GM23338 (cell line): ENCODE measurements at regions not wholly inside any gene's neighbourhood (a gene's known extent, or its start where the extent isn't known, plus 50 kb on each side); places are given as distances from the start of the nearest gene placed in this dataset.

Experiments
- ATAC-seq: fragments of 200-7000 bp; cut with Tn5 transposase; 3 replicates; pipeline ENCODE4 v1.9.1; 2020
- DNase-seq: peaks from one replicate; pipeline ENCODE4 v3.0.0-alpha.2; 2015; ENCODE audit warnings: low spot score
- H2AFZ ChIP-seq: fragments of 200-600 bp; sonication (generic); 2 replicates; pipeline ENCODE4 v1.8.0; 2016; ENCODE audit warnings: antibody characterized with exemption, mild to moderate bottlenecking, moderate library complexity
- H3F3A ChIP-seq: fragments of 200-600 bp; sonication (generic); replicated peaks from 2 replicates; pipeline ENCODE4 v1.8.0; 2017; ENCODE audit warnings: antibody characterized with exemption, mixed run types, low read depth
- H3K27ac ChIP-seq: fragments of 200-600 bp; sonication (generic); 2 replicates; pipeline ENCODE4 v1.6.1; 2016; ENCODE audit warnings: low read depth
- H3K27me3 ChIP-seq: fragments of 200-600 bp; sonication (generic); 2 replicates; pipeline ENCODE4 v1.8.0; 2016; ENCODE audit warnings: mild to moderate bottlenecking, mixed run types, moderate library complexity; ENCODE audit not compliant: insufficient read depth
- H3K36me3 ChIP-seq: fragments of 200-600 bp; sonication (generic); 2 replicates; pipeline ENCODE4 v1.8.0; 2016; ENCODE audit warnings: mild to moderate bottlenecking; ENCODE audit not compliant: insufficient read depth
- H3K4me1 ChIP-seq: fragments of 200-600 bp; sonication (generic); 2 replicates; pipeline ENCODE4 v1.8.0; 2016; ENCODE audit warnings: mild to moderate bottlenecking, moderate library complexity; ENCODE audit not compliant: insufficient read depth
- H3K4me2 ChIP-seq: fragments of 200-600 bp; sonication (generic); 2 replicates; pipeline ENCODE4 v1.7.1; 2017; ENCODE audit warnings: mixed run types
- H3K4me3 ChIP-seq: fragments of 200-600 bp; sonication (generic); 2 replicates; pipeline ENCODE4 v1.6.1; 2016; ENCODE audit warnings: mixed run types
- H3K79me2 ChIP-seq: fragments of 200-600 bp; sonication (generic); replicated peaks from 2 replicates; pipeline ENCODE4 v1.8.0; 2017; ENCODE audit warnings: mild to moderate bottlenecking; ENCODE audit not compliant: insufficient read depth
- H3K9me2 ChIP-seq: fragments of 200-600 bp; sonication (generic); 2 replicates; pipeline ENCODE4 v1.8.0; 2017; ENCODE audit not compliant: insufficient read depth
- H4K20me1 ChIP-seq: fragments of 200-600 bp; sonication (generic); replicated peaks from 2 replicates; pipeline ENCODE4 v1.8.0; 2017; ENCODE audit warnings: mild to moderate bottlenecking; ENCODE audit not compliant: insufficient read depth
- H3K27ac Mint-ChIP-seq: 2 replicates; pipeline ENCODE4 v1.8.0; 2020; ENCODE audit warnings: inconsistent platforms, mild to moderate bottlenecking, moderate library complexity, mixed read lengths
- H3K27me3 Mint-ChIP-seq: 3 replicates; pipeline ENCODE4 v1.8.0; 2022; ENCODE audit warnings: low read depth, mild to moderate bottlenecking, moderate library complexity, mixed read lengths, inconsistent platforms; ENCODE audit not compliant: insufficient read depth, poor library complexity
- H3K36me3 Mint-ChIP-seq: 3 replicates; pipeline ENCODE4 v1.8.0; 2021; ENCODE audit warnings: low read depth, mild to moderate bottlenecking, inconsistent platforms, moderate library complexity, mixed read lengths
- H3K4me1 Mint-ChIP-seq: 3 replicates; pipeline ENCODE4 v1.8.0; 2020; ENCODE audit warnings: mild to moderate bottlenecking, inconsistent platforms, mixed read lengths
- H3K4me3 Mint-ChIP-seq: 3 replicates; pipeline ENCODE4 v1.8.0; 2021; ENCODE audit warnings: moderate library complexity, mild to moderate bottlenecking, inconsistent platforms, mixed read lengths
- H3K9me3 Mint-ChIP-seq: 3 replicates; pipeline ENCODE4 v1.8.0; 2020; ENCODE audit warnings: moderate library complexity, mild to moderate bottlenecking, inconsistent platforms, mixed read lengths
- CREB1 ChIP-seq: fragments of 250-450 bp; sonication (Bioruptor Pico); IDR thresholded peaks from 2 replicates; pipeline ENCODE4 v1.5.0; 2020; ENCODE audit warnings: low read depth, mild to moderate bottlenecking, moderate library complexity
- ETS1 ChIP-seq: IDR thresholded peaks from 2 replicates; pipeline ENCODE4 v1.6.1; 2016; ENCODE audit warnings: antibody characterized with exemption
- EZH2 ChIP-seq: fragments of 200-600 bp; sonication (generic); IDR thresholded peaks from one replicate; pipeline ENCODE4 v1.8.0; 2017; ENCODE audit warnings: antibody characterized with exemption, mild to moderate bottlenecking, low read depth; ENCODE audit not compliant: unreplicated experiment
- EZH2phosphoT487 ChIP-seq: fragments of 200-600 bp; sonication (generic); IDR thresholded peaks from one replicate; pipeline ENCODE4 v1.8.1; 2018; ENCODE audit warnings: antibody characterized with exemption; ENCODE audit not compliant: unreplicated experiment
- JUNB ChIP-seq: IDR thresholded peaks from one replicate; pipeline ENCODE4 v1.6.1; 2016; ENCODE audit warnings: antibody characterized with exemption; ENCODE audit not compliant: unreplicated experiment
- NANOG ChIP-seq: IDR thresholded peaks from 2 replicates; pipeline ENCODE4 v1.6.1; 2016; ENCODE audit warnings: antibody characterized with exemption, borderline replicate concordance
- POLR2AphosphoS5 ChIP-seq: IDR thresholded peaks from 2 replicates; pipeline ENCODE4 v1.6.1; 2016; ENCODE audit warnings: antibody characterized with exemption, low read depth
- REST ChIP-seq: IDR thresholded peaks from one replicate; pipeline ENCODE4 v1.6.1; 2018; ENCODE audit warnings: antibody characterized with exemption; ENCODE audit not compliant: unreplicated experiment
- STAT1 ChIP-seq: IDR thresholded peaks from one replicate; pipeline ENCODE4 v1.6.1; 2016; ENCODE audit warnings: antibody characterized with exemption; ENCODE audit not compliant: unreplicated experiment
- ZNF114 ChIP-seq: fragments of 250-450 bp; sonication (Bioruptor Pico); IDR thresholded peaks from 2 replicates; pipeline ENCODE4 v1.5.0; 2020; ENCODE audit warnings: mild to moderate bottlenecking, moderate library complexity
- ZNF331 ChIP-seq: fragments of 250-450 bp; sonication (Bioruptor Pico); IDR thresholded peaks from 2 replicates; pipeline ENCODE4 v1.5.0; 2020; ENCODE audit warnings: low read depth, mild to moderate bottlenecking, moderate library complexity
- ZNF462 ChIP-seq: fragments of 250-450 bp; sonication (Bioruptor Pico); IDR thresholded peaks from 2 replicates; pipeline ENCODE4 v1.5.0; 2020; ENCODE audit warnings: mild to moderate bottlenecking, moderate library complexity
- TF ChIP-seq, protein P1 (sequence below), 2 experiments: fragments of 200-600 bp in 1 of 2; sonication (generic) in 1 of 2; conservative IDR thresholded peaks; 2 replicates each; pipeline versions ENCODE4 v1.5.1 to v1.6.1; 2016 to 2017; ENCODE audit warnings: antibody characterized with exemption in 2 of 2, low read depth in 2 of 2, mild to moderate bottlenecking in 2 of 2, moderate library complexity in 1 of 2

GRCh38 chr4:81666491-81666890 lies 194.8 kb upstream of the RASGEF1B start:
- Histone ChIP-seq H3K4me1 (no peaks in the 10 kb centered on the region), H3K9me2 (no peaks in the 10 kb centered on the region), H3K27me3 (no peaks in the 10 kb centered on the region), H2AFZ (no peak overlapping the region), H3K27ac (no peak overlapping the region), H4K20me1 (no peaks in the 10 kb centered on the region), H3K4me3 (no peak overlapping the region), H3K79me2 (no peaks in the 10 kb centered on the region), H3F3A (no peaks in the 10 kb centered on the region), H3K4me2 (no peak overlapping the region), H3K36me3 (no peaks in the 10 kb centered on the region)
- H3K27ac Mint-ChIP-seq: no peak overlapping the region
- no peaks in the 10 kb centered on the region for H3K27me3 Mint-ChIP-seq
- peaks cover 8% of the 10 kb centered on the region; the same call in 2 of the 3 replicates for H3K4me1 Mint-ChIP-seq
- H3K4me3 Mint-ChIP-seq: no peak overlapping the region
- DNase-seq: no peak
- no peak for ATAC-seq
- no peaks in the 10 kb centered on the region for H3K9me3 Mint-ChIP-seq
- TF ChIP-seq STAT1: no peak
- no peak for TF ChIP-seq POLR2AphosphoS5
- no peak for TF ChIP-seq NANOG
- no peak for TF ChIP-seq JUNB
- no peak for TF ChIP-seq EZH2
- no peak for TF ChIP-seq ZNF462 (CRISPR knock-in tag)
- TF ChIP-seq REST: no peak
- TF ChIP-seq ZNF331 (CRISPR knock-in tag): no peak
- TF ChIP-seq, protein P1, sequence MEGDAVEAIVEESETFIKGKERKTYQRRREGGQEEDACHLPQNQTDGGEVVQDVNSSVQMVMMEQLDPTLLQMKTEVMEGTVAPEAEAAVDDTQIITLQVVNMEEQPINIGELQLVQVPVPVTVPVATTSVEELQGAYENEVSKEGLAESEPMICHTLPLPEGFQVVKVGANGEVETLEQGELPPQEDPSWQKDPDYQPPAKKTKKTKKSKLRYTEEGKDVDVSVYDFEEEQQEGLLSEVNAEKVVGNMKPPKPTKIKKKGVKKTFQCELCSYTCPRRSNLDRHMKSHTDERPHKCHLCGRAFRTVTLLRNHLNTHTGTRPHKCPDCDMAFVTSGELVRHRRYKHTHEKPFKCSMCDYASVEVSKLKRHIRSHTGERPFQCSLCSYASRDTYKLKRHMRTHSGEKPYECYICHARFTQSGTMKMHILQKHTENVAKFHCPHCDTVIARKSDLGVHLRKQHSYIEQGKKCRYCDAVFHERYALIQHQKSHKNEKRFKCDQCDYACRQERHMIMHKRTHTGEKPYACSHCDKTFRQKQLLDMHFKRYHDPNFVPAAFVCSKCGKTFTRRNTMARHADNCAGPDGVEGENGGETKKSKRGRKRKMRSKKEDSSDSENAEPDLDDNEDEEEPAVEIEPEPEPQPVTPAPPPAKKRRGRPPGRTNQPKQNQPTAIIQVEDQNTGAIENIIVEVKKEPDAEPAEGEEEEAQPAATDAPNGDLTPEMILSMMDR (conservative IDR thresholded peaks at IDR 0.05; ENCODE audit: low read depth in 2 of 2): no peak
- no peak for TF ChIP-seq ZNF114 (CRISPR knock-in tag)
- TF ChIP-seq EZH2phosphoT487: no peak
- no peak for TF ChIP-seq ETS1
- no peak for TF ChIP-seq CREB1 (CRISPR knock-in tag)
- no peaks in the 10 kb centered on the region for H3K36me3 Mint-ChIP-seq
